Fibroblast of lung (primary cell): ENCODE measurements at regions not wholly inside any gene's neighbourhood (a gene's known extent, or its start where the extent isn't known, plus 50 kb on each side); places are given as distances from the start of the nearest gene placed in this dataset.

ENCODE experiments used
- EZH2 ChIP-seq: IDR thresholded peaks from 2 replicates; pipeline ENCODE4 v1.5.1; 2012; ENCODE audit warnings: low read length, control low read depth, mild to moderate bottlenecking; ENCODE audit errors: missing control alignments
- TF ChIP-seq, protein P1 (sequence below), 2 donors: IDR thresholded peaks in 1 of 2; conservative IDR thresholded peaks in 1 of 2; 1 replicate in 1 of 2; 2 replicates in 1 of 2; pipeline ENCODE4 v1.5.1; 2011 to 2012; ENCODE audit warnings: low read length in 2 of 2, control low read depth in 1 of 2, inconsistent platforms in 1 of 2, low read depth in 1 of 2, mild to moderate bottlenecking in 1 of 2

DNA sequence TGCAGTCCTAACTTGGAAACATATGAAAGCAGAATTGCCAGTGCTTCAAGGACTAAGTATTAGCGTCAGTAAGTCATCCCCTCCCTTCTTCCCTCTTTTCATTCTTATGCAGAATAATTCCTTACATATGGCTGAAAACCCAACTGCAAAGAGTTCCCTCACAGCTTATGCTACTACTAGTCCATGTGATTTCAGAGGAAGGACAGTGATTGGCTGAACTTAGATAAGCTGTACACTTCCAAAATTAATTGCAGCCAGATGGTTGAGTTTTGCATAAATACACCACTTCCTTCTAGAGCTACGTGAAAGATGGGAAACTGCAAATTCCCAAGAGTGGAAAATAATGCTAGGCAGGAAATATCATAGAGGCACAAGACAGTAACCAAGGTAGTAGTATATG, 730.4 kb downstream of the OLFM4 start:
- TF ChIP-seq, protein P1, sequence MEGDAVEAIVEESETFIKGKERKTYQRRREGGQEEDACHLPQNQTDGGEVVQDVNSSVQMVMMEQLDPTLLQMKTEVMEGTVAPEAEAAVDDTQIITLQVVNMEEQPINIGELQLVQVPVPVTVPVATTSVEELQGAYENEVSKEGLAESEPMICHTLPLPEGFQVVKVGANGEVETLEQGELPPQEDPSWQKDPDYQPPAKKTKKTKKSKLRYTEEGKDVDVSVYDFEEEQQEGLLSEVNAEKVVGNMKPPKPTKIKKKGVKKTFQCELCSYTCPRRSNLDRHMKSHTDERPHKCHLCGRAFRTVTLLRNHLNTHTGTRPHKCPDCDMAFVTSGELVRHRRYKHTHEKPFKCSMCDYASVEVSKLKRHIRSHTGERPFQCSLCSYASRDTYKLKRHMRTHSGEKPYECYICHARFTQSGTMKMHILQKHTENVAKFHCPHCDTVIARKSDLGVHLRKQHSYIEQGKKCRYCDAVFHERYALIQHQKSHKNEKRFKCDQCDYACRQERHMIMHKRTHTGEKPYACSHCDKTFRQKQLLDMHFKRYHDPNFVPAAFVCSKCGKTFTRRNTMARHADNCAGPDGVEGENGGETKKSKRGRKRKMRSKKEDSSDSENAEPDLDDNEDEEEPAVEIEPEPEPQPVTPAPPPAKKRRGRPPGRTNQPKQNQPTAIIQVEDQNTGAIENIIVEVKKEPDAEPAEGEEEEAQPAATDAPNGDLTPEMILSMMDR (conservative IDR thresholded peaks at IDR 0.05 in 1 of 2, IDR thresholded peaks at IDR 0.05 in 1 of 2; ENCODE audit: low read depth in 1 of 2, low read length in 2 of 2) = no peak
- no peak for TF ChIP-seq EZH2
